Activated naive CD8-positive, alpha-beta T cell treated with anti-CD3 and anti-CD28 coated beads, Interleukin-2, amount 10 ng/mL, durations not matched to agents 7 days and 5 days (primary cell): ENCODE measurements at regions not wholly inside any gene's neighbourhood (a gene's known extent, or its start where the extent isn't known, plus 50 kb on each side); places are given as distances from the start of the nearest gene placed in this dataset.

Experiments
- ATAC-seq: fragments of 150-1000 bp; cut with Tn5 transposase; one replicate; pipeline ENCODE4 v1.10.0; 2021; ENCODE audit warnings: low read depth, moderate library complexity
- POLR2A ChIA-PET: fragments of 350-600 bp; sonication (Branson Sonifier 250); formaldehyde crosslinking; loops from one replicate; lab custom pipeline; 2021; ENCODE audit warnings: antibody characterized with exemption; lab: Charles Lee
- DNase-seq: peaks from one replicate; pipeline ENCODE4 v3.0.0; 2021
- H3K27ac Mint-ChIP-seq: one replicate; pipeline ENCODE4 v1.8.0; 2022; ENCODE audit warnings: mild to moderate bottlenecking, mixed read lengths
- H3K27me3 Mint-ChIP-seq: one replicate; pipeline ENCODE4 v1.8.0; 2022; ENCODE audit warnings: mild to moderate bottlenecking, moderate library complexity, mixed read lengths
- H3K36me3 Mint-ChIP-seq: one replicate; pipeline ENCODE4 v1.8.0; 2021; ENCODE audit warnings: mild to moderate bottlenecking, mixed read lengths
- H3K4me1 Mint-ChIP-seq: one replicate; pipeline ENCODE4 v1.8.0; 2021; ENCODE audit warnings: mixed read lengths
- H3K4me3 Mint-ChIP-seq: one replicate; pipeline ENCODE4 v1.8.0; 2022; ENCODE audit warnings: mild to moderate bottlenecking, moderate library complexity, mixed read lengths
- H3K9me3 Mint-ChIP-seq: one replicate; pipeline ENCODE4 v1.8.0; 2021; ENCODE audit warnings: mixed read lengths

- no peak for DNase-seq
- no peak overlapping the region for H3K4me3 Mint-ChIP-seq
- no peak for ATAC-seq
- no peak overlapping the region for H3K27ac Mint-ChIP-seq
- no peaks in the 10 kb centered on the region for H3K36me3 Mint-ChIP-seq
- H3K4me1 Mint-ChIP-seq = no peaks in the 10 kb centered on the region
- POLR2A ChIA-PET = no interaction called here
- peaks cover 2% of the 10 kb centered on the region for H3K9me3 Mint-ChIP-seq
- H3K27me3 Mint-ChIP-seq = peaks cover 6% of the 10 kb centered on the region
Measured at GRCh38 chr14:53780051-53780555, 176.5 kb downstream of the BMP4 start.

- H3K27ac Mint-ChIP-seq = no peak overlapping the region
- POLR2A ChIA-PET = no interaction called here
- H3K4me3 Mint-ChIP-seq = no peak overlapping the region
- no peaks in the 10 kb centered on the region for H3K9me3 Mint-ChIP-seq
- H3K27me3 Mint-ChIP-seq = peaks cover 6% of the 10 kb centered on the region
- no peaks in the 10 kb centered on the region for H3K4me1 Mint-ChIP-seq
- DNase-seq (no peak), ATAC-seq (no peak)
- no peaks in the 10 kb centered on the region for H3K36me3 Mint-ChIP-seq
Measured at GRCh38 chr14:53779301-53779700, 177.3 kb downstream of the BMP4 start.

- H3K36me3 Mint-ChIP-seq = no peaks in the 10 kb centered on the region
- no peak for DNase-seq
Measured at GRCh38 chr14:53778263-53778662, 178.4 kb downstream of the BMP4 start.

GRCh38 chr14:53772936-53773335 is 183.7 kb downstream of the BMP4 start:
- Mint-ChIP-seq H3K4me1 (no peaks in the 10 kb centered on the region), H3K4me3 (no peak overlapping the region), H3K27me3 (peaks cover 6% of the 10 kb centered on the region), H3K36me3 (no peaks in the 10 kb centered on the region), H3K27ac (no peak overlapping the region), H3K9me3 (no peaks in the 10 kb centered on the region)
- DNase-seq (no peak), ATAC-seq (no peak)
- POLR2A ChIA-PET = no interaction called here

More at GRCh38 chr14:53778263-53778662, 178.4 kb downstream of the BMP4 start:
- no peak overlapping the region for H3K4me3 Mint-ChIP-seq
- no peaks in the 10 kb centered on the region for H3K9me3 Mint-ChIP-seq
- POLR2A ChIA-PET = no interaction called here
- H3K4me1 Mint-ChIP-seq = no peaks in the 10 kb centered on the region
- no peak for ATAC-seq
- H3K27me3 Mint-ChIP-seq = peaks cover 6% of the 10 kb centered on the region
- no peak overlapping the region for H3K27ac Mint-ChIP-seq

GRCh38 chr14:53767566-53767965 is 189.1 kb downstream of the BMP4 start:
- Mint-ChIP-seq H3K27me3 (no peaks in the 10 kb centered on the region), H3K9me3 (no peaks in the 10 kb centered on the region), H3K27ac (no peak overlapping the region), H3K36me3 (no peaks in the 10 kb centered on the region), H3K4me1 (no peaks in the 10 kb centered on the region), H3K4me3 (no peak overlapping the region)
- POLR2A ChIA-PET = no interaction called here
- DNase-seq = no peak
- ATAC-seq = no peak

- no peak overlapping the region for H3K27ac Mint-ChIP-seq
- H3K27me3 Mint-ChIP-seq = no peaks in the 10 kb centered on the region
- no peaks in the 10 kb centered on the region for H3K4me1 Mint-ChIP-seq
- DNase-seq (no peak), ATAC-seq (no peak)
- H3K4me3 Mint-ChIP-seq = no peak overlapping the region
- no peaks in the 10 kb centered on the region for H3K36me3 Mint-ChIP-seq
- POLR2A ChIA-PET = no interaction called here
- H3K9me3 Mint-ChIP-seq = peaks cover 2% of the 10 kb centered on the region
Measured at GRCh38 chr14:53766601-53767000, 190.0 kb downstream of the BMP4 start.

- Mint-ChIP-seq H3K4me3 (no peak overlapping the region), H3K4me1 (no peaks in the 10 kb centered on the region), H3K36me3 (no peaks in the 10 kb centered on the region), H3K27ac (no peak overlapping the region), H3K9me3 (peaks cover 5% of the 10 kb centered on the region), H3K27me3 (no peaks in the 10 kb centered on the region)
- DNase-seq (no peak), ATAC-seq (no peak)
- POLR2A ChIA-PET = no interaction called here
Measured at GRCh38 chr14:53766106-53766505, 190.5 kb downstream of the BMP4 start.

- POLR2A ChIA-PET = no interaction called here
- Mint-ChIP-seq H3K4me1 (no peaks in the 10 kb centered on the region), H3K27me3 (no peaks in the 10 kb centered on the region), H3K4me3 (no peak overlapping the region), H3K9me3 (peaks cover 5% of the 10 kb centered on the region), H3K27ac (no peak overlapping the region), H3K36me3 (no peaks in the 10 kb centered on the region)
- ATAC-seq (no peak), DNase-seq (no peak)
Measured at GRCh38 chr14:53764846-53765245, 191.8 kb downstream of the BMP4 start.

- H3K9me3 Mint-ChIP-seq = peaks cover 5% of the 10 kb centered on the region
- H3K27ac Mint-ChIP-seq = no peak overlapping the region
Measured at GRCh38 chr14:53758141-53758540, 198.5 kb downstream of the BMP4 start.

GRCh38 chr14:53757732-53758131 is 198.9 kb downstream of the BMP4 start:
- no peak for ATAC-seq
- no peak for DNase-seq
- H3K4me3 Mint-ChIP-seq = no peak overlapping the region
- H3K27me3 Mint-ChIP-seq = no peaks in the 10 kb centered on the region
- H3K4me1 Mint-ChIP-seq = no peaks in the 10 kb centered on the region
- H3K27ac Mint-ChIP-seq = no peak overlapping the region
- H3K9me3 Mint-ChIP-seq = peaks cover 5% of the 10 kb centered on the region
- no peaks in the 10 kb centered on the region for H3K36me3 Mint-ChIP-seq
- POLR2A ChIA-PET = no interaction called here

More at GRCh38 chr14:53758141-53758540, 198.5 kb downstream of the BMP4 start:
- no peak for ATAC-seq
- Mint-ChIP-seq H3K36me3 (no peaks in the 10 kb centered on the region), H3K4me3 (no peak overlapping the region), H3K27me3 (no peaks in the 10 kb centered on the region), H3K4me1 (no peaks in the 10 kb centered on the region)
- no peak for DNase-seq
- POLR2A ChIA-PET = no interaction called here

- no peaks in the 10 kb centered on the region for H3K9me3 Mint-ChIP-seq
- no peaks in the 10 kb centered on the region for H3K4me1 Mint-ChIP-seq
- DNase-seq = no peak
- no peak overlapping the region for H3K27ac Mint-ChIP-seq
- POLR2A ChIA-PET = no interaction called here
- no peaks in the 10 kb centered on the region for H3K27me3 Mint-ChIP-seq
- H3K36me3 Mint-ChIP-seq = no peaks in the 10 kb centered on the region
- ATAC-seq = no peak
- no peak overlapping the region for H3K4me3 Mint-ChIP-seq
Measured at GRCh38 chr14:53751650-53752049, 205.0 kb downstream of the BMP4 start.

- H3K27ac Mint-ChIP-seq = no peak overlapping the region
Measured at GRCh38 chr14:53748691-53749090, 207.9 kb downstream of the BMP4 start.

GRCh38 chr14:53744857-53745256 is 211.8 kb downstream of the BMP4 start:
- no peaks in the 10 kb centered on the region for H3K27me3 Mint-ChIP-seq
- H3K4me1 Mint-ChIP-seq = no peaks in the 10 kb centered on the region
- ATAC-seq (no peak), DNase-seq (no peak)
- no peaks in the 10 kb centered on the region for H3K9me3 Mint-ChIP-seq
- no peak overlapping the region for H3K4me3 Mint-ChIP-seq
- H3K27ac Mint-ChIP-seq = no peak overlapping the region
- POLR2A ChIA-PET = no interaction called here
- no peaks in the 10 kb centered on the region for H3K36me3 Mint-ChIP-seq

More at GRCh38 chr14:53748691-53749090, 207.9 kb downstream of the BMP4 start:
- H3K27me3 Mint-ChIP-seq = no peaks in the 10 kb centered on the region
- POLR2A ChIA-PET = no interaction called here
- H3K36me3 Mint-ChIP-seq = no peaks in the 10 kb centered on the region
- H3K9me3 Mint-ChIP-seq = no peaks in the 10 kb centered on the region
- ATAC-seq (no peak), DNase-seq (no peak)
- H3K4me1 Mint-ChIP-seq = no peaks in the 10 kb centered on the region
- H3K4me3 Mint-ChIP-seq = no peak overlapping the region

- ATAC-seq = no peak
Measured at GRCh38 chr14:53743371-53743770, 213.3 kb downstream of the BMP4 start.

GRCh38 chr14:53742233-53742620 is 214.4 kb downstream of the BMP4 start:
- no peak for DNase-seq
- POLR2A ChIA-PET = no interaction called here
- Mint-ChIP-seq H3K4me1 (no peaks in the 10 kb centered on the region), H3K27ac (no peak overlapping the region), H3K9me3 (no peaks in the 10 kb centered on the region), H3K36me3 (no peaks in the 10 kb centered on the region), H3K27me3 (no peaks in the 10 kb centered on the region), H3K4me3 (no peak overlapping the region)
- no peak for ATAC-seq

More at GRCh38 chr14:53743371-53743770, 213.3 kb downstream of the BMP4 start:
- H3K9me3 Mint-ChIP-seq = no peaks in the 10 kb centered on the region
- H3K36me3 Mint-ChIP-seq = no peaks in the 10 kb centered on the region
- no peak overlapping the region for H3K4me3 Mint-ChIP-seq
- POLR2A ChIA-PET = no interaction called here
- DNase-seq = no peak
- H3K4me1 Mint-ChIP-seq = no peaks in the 10 kb centered on the region
- no peaks in the 10 kb centered on the region for H3K27me3 Mint-ChIP-seq
- H3K27ac Mint-ChIP-seq = no peak overlapping the region
